ENCODE measurements at regions not wholly inside any gene's neighbourhood (a gene's known extent, or its start where the extent isn't known, plus 50 kb on each side); places are given as distances from the start of the nearest gene placed in this dataset.

GRCh38 chr7:46175221-46175620, 254.1 kb upstream of the IGFBP3 start:
- DNase-seq: no peak

GRCh38 chr7:46174196-46174580, 253.1 kb upstream of the IGFBP3 start:
- no peak for DNase-seq

- DNase-seq: no peak
Measured at GRCh38 chr7:46173476-46174195, 252.6 kb upstream of the IGFBP3 start.

- DNase-seq: no peak
Measured at GRCh38 chr7:46170792-46171191, 249.7 kb upstream of the IGFBP3 start.

- no peak for DNase-seq
Measured at GRCh38 chr7:46170021-46170420, 248.9 kb upstream of the IGFBP3 start.

GRCh38 chr7:46169384-46169755, 248.3 kb upstream of the IGFBP3 start:
- no peak for DNase-seq

- no peak for DNase-seq
Measured at GRCh38 chr7:46168671-46169383, 247.8 kb upstream of the IGFBP3 start.

- DNase-seq: no peak
Measured at GRCh38 chr7:46168231-46168630, 247.2 kb upstream of the IGFBP3 start.

GRCh38 chr7:46165276-46165675, 244.2 kb upstream of the IGFBP3 start:
- no peak for DNase-seq

- no peak for DNase-seq
Measured at GRCh38 chr7:46164629-46165028, 243.6 kb upstream of the IGFBP3 start.

GRCh38 chr7:46163246-46163645, 242.2 kb upstream of the IGFBP3 start:
- no peak for DNase-seq

GRCh38 chr7:46162609-46163008, 241.5 kb upstream of the IGFBP3 start:
- DNase-seq: no peak

- no peak for DNase-seq
Measured at GRCh38 chr7:46160861-46161260, 239.8 kb upstream of the IGFBP3 start.

- DNase-seq: no peak
Measured at GRCh38 chr7:46157931-46158330, 236.9 kb upstream of the IGFBP3 start.

GRCh38 chr7:46157404-46157803, 236.3 kb upstream of the IGFBP3 start:
- no peak for DNase-seq

- DNase-seq: no peak
Measured at GRCh38 chr7:46156853-46157252, 235.8 kb upstream of the IGFBP3 start.

- DNase-seq: no peak
Measured at GRCh38 chr7:46156086-46156485, 235.0 kb upstream of the IGFBP3 start.

- DNase-seq: no peak
Measured at GRCh38 chr7:46155367-46155766, 234.3 kb upstream of the IGFBP3 start.

- no peak for DNase-seq
Measured at GRCh38 chr7:46153951-46154787, 233.1 kb upstream of the IGFBP3 start.

- DNase-seq: no peak
Measured at GRCh38 chr7:46153583-46153950, 232.5 kb upstream of the IGFBP3 start.

- DNase-seq: no peak
Measured at GRCh38 chr7:46152696-46153095, 231.6 kb upstream of the IGFBP3 start.

- DNase-seq: no peak
Measured at GRCh38 chr7:46150721-46151120, 229.6 kb upstream of the IGFBP3 start.

- DNase-seq: no peak
Measured at GRCh38 chr7:46150202-46150601, 229.1 kb upstream of the IGFBP3 start.

GRCh38 chr7:46147871-46148270, 226.8 kb upstream of the IGFBP3 start:
- no peak for DNase-seq
